Upper lobe of right lung (tissue), 1 donor: ENCODE measurements at regions not wholly inside any gene's neighbourhood (a gene's known extent, or its start where the extent isn't known, plus 50 kb on each side); places are given as distances from the start of the nearest gene placed in this dataset.

Source experiments
- ATAC-seq: fragments of 200-7000 bp; cut with Tn5 transposase; one replicate; pipeline ENCODE4 v1.9.1; 2020; ENCODE audit warnings: mild to moderate bottlenecking, moderate library complexity
- DNase-seq: peaks from one replicate; pipeline ENCODE4 v3.0.0-alpha.2; 2020
- H3K27ac ChIP-seq: fragments of 200-600 bp; one replicate; pipeline ENCODE4 v1.8.0; 2022
- H3K27me3 ChIP-seq: fragments of 200-600 bp; one replicate; pipeline ENCODE4 v1.8.0; 2022; ENCODE audit warnings: mild to moderate bottlenecking
- H3K36me3 ChIP-seq: fragments of 200-600 bp; one replicate; pipeline ENCODE4 v1.8.0; 2022
- H3K4me1 ChIP-seq: fragments of 200-600 bp; one replicate; pipeline ENCODE4 v1.8.0; 2022
- H3K4me3 ChIP-seq: fragments of 200-600 bp; one replicate; pipeline ENCODE4 v1.8.0; 2022; ENCODE audit warnings: mild to moderate bottlenecking
- H3K9me3 ChIP-seq: fragments of 200-600 bp; one replicate; pipeline ENCODE4 v1.8.0; 2022
- CTCF ChIP-seq: fragments of 200-600 bp; IDR thresholded peaks from one replicate; pipeline ENCODE4 v1.8.0; 2022; ENCODE audit warnings: antibody characterized with exemption
- intact Hi-C: fragments of 100-400 bp; cut with DNase I; formaldehyde crosslinking; loops from one replicate; pipeline ENCODE4 v1.11.0; 2022
- donor health status: DM: no; HTN: yes; CAD: no; lungs with severe emphysema.

GRCh38 chr2:66699793-66700676 lies 265.1 kb downstream of the MEIS1 start:
- H3K27me3 ChIP-seq, result no peaks in the 10 kb centered on the region
- no peaks in the 10 kb centered on the region for H3K4me1 ChIP-seq
- no peak overlapping the region for H3K27ac ChIP-seq
- no peaks in the 10 kb centered on the region for H3K9me3 ChIP-seq
- TF ChIP-seq CTCF, result no peak
- intact Hi-C loops, result loop anchor here (10.0 kb wide), 1 partner anchor 255 kb away; no protein-coding TSS in a partner anchor
- DNase-seq (no peak), ATAC-seq (no peak)
- no peaks in the 10 kb centered on the region for H3K36me3 ChIP-seq
- H3K4me3 ChIP-seq, result no peak overlapping the region

GRCh38 chr2:66700677-66701066 lies 265.7 kb downstream of the MEIS1 start:
- Histone ChIP-seq H3K36me3 (no peaks in the 10 kb centered on the region), H3K4me3 (no peak overlapping the region), H3K27ac (no peak overlapping the region), H3K9me3 (no peaks in the 10 kb centered on the region), H3K4me1 (no peaks in the 10 kb centered on the region), H3K27me3 (no peaks in the 10 kb centered on the region)
- ATAC-seq, result no peak
- no peak for DNase-seq
- intact Hi-C loops, result no loop called here
- no peak for TF ChIP-seq CTCF

GRCh38 chr2:66701251-66701650 lies 266.3 kb downstream of the MEIS1 start:
- no peaks in the 10 kb centered on the region for H3K4me1 ChIP-seq

GRCh38 chr2:66701656-66702055 lies 266.7 kb downstream of the MEIS1 start:
- intact Hi-C loops, result no loop called here
- Histone ChIP-seq H3K27me3 (no peaks in the 10 kb centered on the region), H3K27ac (no peak overlapping the region), H3K36me3 (no peaks in the 10 kb centered on the region), H3K4me3 (no peak overlapping the region), H3K4me1 (no peaks in the 10 kb centered on the region), H3K9me3 (no peaks in the 10 kb centered on the region)
- no peak for TF ChIP-seq CTCF
- ATAC-seq (no peak), DNase-seq (no peak)

More at GRCh38 chr2:66701251-66701650, 266.3 kb downstream of the MEIS1 start:
- Histone ChIP-seq H3K4me3 (no peak overlapping the region), H3K27ac (no peak overlapping the region), H3K36me3 (no peaks in the 10 kb centered on the region), H3K27me3 (no peaks in the 10 kb centered on the region), H3K9me3 (no peaks in the 10 kb centered on the region)
- intact Hi-C loops, result no loop called here
- no peak for DNase-seq
- no peak for ATAC-seq
- no peak for TF ChIP-seq CTCF

- H3K4me1 ChIP-seq, result no peaks in the 10 kb centered on the region
- no peaks in the 10 kb centered on the region for H3K36me3 ChIP-seq
- no peaks in the 10 kb centered on the region for H3K27me3 ChIP-seq
- H3K27ac ChIP-seq, result no peak overlapping the region
- no peak for ATAC-seq
- no peak for DNase-seq
- intact Hi-C loops, result no loop called here
- TF ChIP-seq CTCF, result no peak
- no peak overlapping the region for H3K4me3 ChIP-seq
- H3K9me3 ChIP-seq, result no peaks in the 10 kb centered on the region
These were observed 267.4 kb downstream of the MEIS1 start for GRCh38 chr2:66702301-66702700.
